Thyroid gland (tissue), 4 donors: ENCODE measurements at regions not wholly inside any gene's neighbourhood (a gene's known extent, or its start where the extent isn't known, plus 50 kb on each side); places are given as distances from the start of the nearest gene placed in this dataset.

Experiments used
- CTCF ChIP-seq, 6 experiments: fragments of 200-600 bp in 3 of 6; fragments of 450-650 bp in 3 of 6; sonication (generic) in 3 of 6; IDR thresholded peaks; one replicate each; pipeline ENCODE4 v1.5.1; 2016 to 2019; ENCODE audit warnings: antibody characterized with exemption in 6 of 6, mild to moderate bottlenecking in 2 of 6, inconsistent platforms in 1 of 6, moderate library complexity in 1 of 6
- POLR2A ChIP-seq, 2 donors: fragments of 450-650 bp; IDR thresholded peaks; one replicate each; pipeline ENCODE4 v1.6.1; 2017; ENCODE audit warnings: antibody characterized with exemption in 2 of 2, mild to moderate bottlenecking in 2 of 2, moderate library complexity in 1 of 2

- no peak for TF ChIP-seq CTCF (IDR thresholded peaks at IDR 0.05)
- no peak for TF ChIP-seq POLR2A (IDR thresholded peaks at IDR 0.05)
Measured at GRCh38 chr5:112668016-112668415, 69.7 kb upstream of the APC start.
